Tibial artery (tissue), 4 donors: ENCODE measurements at regions not wholly inside any gene's neighbourhood (a gene's known extent, or its start where the extent isn't known, plus 50 kb on each side); places are given as distances from the start of the nearest gene placed in this dataset.

Experiments used
- DNase-seq, 2 donors: peaks; one replicate each; pipeline ENCODE4 v3.0.0-alpha.2; 2019
- H3K27ac ChIP-seq, 2 donors: fragments of 200-600 bp; sonication (generic) in 1 of 2; 1 replicate in 1 of 2; 2 replicates in 1 of 2; pipeline ENCODE4 v1.5.1; 2018 to 2019; ENCODE audit warnings: mild to moderate bottlenecking in 1 of 2
- H3K27me3 ChIP-seq, 2 donors: fragments of 200-600 bp; sonication (generic) in 1 of 2; one replicate each; pipeline versions ENCODE4 v1.5.1 to v1.6.0; 2016 to 2019
- H3K36me3 ChIP-seq, 3 donors: fragments of 200-600 bp; sonication (generic) in 2 of 3; one replicate each; pipeline ENCODE4 v1.5.1; 2016 to 2019; ENCODE audit warnings: mild to moderate bottlenecking in 2 of 3
- H3K4me1 ChIP-seq, 4 donors: fragments of 200-600 bp; sonication (generic) in 2 of 4; 1 replicate in 3 of 4; 2 replicates in 1 of 4; pipeline ENCODE4 v1.5.1; 2016 to 2019
- H3K4me3 ChIP-seq, 2 donors: fragments of 200-600 bp; sonication (generic) in 1 of 2; 1 replicate in 1 of 2; 2 replicates in 1 of 2; pipeline ENCODE4 v1.5.1; 2018 to 2019; ENCODE audit warnings: mild to moderate bottlenecking in 2 of 2
- H3K9me3 ChIP-seq, 3 donors: fragments of 200-600 bp; sonication (generic) in 1 of 3; one replicate each; pipeline ENCODE4 v1.5.1; 2016 to 2019
- intact Hi-C: fragments of 100-400 bp; cut with DNase I; formaldehyde crosslinking; loops from one replicate; pipeline ENCODE4 v1.15.0; 2023; ENCODE audit warnings: low total_unique reads
- TF ChIP-seq, protein P1 (sequence below), 2 experiments: fragments of 200-600 bp in 1 of 2; fragments of 450-650 bp in 1 of 2; IDR thresholded peaks; one replicate each; pipeline ENCODE4 v1.5.1; 2017 to 2019; ENCODE audit warnings: antibody characterized with exemption in 2 of 2, mild to moderate bottlenecking in 1 of 2, moderate library complexity in 1 of 2

DNA sequence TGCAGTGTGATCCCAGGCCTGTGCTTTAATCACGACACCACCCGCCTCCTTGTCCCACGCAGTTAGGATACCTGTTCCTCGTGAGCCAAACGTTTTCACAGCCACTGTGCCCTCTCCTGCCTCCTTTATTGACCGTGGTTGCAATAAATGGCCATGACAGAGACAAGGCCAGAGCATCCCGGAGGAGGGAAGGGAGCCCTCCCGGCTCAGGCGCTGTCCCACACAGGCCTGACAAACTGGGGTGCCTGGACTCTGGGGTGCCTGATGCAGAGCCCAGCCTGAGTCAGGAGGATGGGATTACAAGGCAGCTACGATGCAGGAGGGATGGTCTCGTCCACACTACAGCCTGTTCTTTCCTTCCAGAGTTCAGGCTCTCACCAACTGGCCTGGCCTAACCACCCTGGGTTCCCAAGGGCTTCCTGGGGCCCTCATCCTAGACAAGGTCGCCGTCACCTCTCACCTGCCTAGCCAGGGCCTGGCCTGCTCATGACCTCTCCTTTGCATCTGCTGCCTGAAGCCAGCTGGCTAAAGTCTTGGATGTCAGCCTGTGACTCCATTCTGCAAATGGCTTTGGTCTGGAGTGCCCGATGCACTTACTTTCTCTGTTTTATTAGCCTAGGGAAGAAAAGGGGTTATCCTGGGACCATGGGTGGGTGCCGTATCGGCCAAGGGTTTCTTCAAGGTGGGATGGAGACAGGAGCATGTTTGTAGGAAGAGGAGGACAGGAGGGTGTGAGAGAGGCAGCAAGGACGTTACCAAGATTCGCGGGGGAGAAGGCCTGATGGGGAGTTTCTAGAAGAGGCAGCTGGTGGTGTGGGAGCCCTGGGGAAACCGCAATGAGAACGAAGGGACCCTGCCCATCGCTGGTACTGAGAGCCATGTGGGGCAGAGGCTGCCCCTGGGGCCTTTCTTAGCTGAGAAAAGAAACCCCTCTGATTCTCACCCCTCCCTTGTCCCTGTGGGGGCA is 234.3 kb upstream of the TNRC6C start:
- no peak overlapping the region for H3K27ac ChIP-seq
- H3K4me1 ChIP-seq: peaks cover 0 to 26% (median 15%) of the 10 kb centered on the region in 4 donors
- no peaks in the 10 kb centered on the region for H3K27me3 ChIP-seq
- TF ChIP-seq, protein P1, sequence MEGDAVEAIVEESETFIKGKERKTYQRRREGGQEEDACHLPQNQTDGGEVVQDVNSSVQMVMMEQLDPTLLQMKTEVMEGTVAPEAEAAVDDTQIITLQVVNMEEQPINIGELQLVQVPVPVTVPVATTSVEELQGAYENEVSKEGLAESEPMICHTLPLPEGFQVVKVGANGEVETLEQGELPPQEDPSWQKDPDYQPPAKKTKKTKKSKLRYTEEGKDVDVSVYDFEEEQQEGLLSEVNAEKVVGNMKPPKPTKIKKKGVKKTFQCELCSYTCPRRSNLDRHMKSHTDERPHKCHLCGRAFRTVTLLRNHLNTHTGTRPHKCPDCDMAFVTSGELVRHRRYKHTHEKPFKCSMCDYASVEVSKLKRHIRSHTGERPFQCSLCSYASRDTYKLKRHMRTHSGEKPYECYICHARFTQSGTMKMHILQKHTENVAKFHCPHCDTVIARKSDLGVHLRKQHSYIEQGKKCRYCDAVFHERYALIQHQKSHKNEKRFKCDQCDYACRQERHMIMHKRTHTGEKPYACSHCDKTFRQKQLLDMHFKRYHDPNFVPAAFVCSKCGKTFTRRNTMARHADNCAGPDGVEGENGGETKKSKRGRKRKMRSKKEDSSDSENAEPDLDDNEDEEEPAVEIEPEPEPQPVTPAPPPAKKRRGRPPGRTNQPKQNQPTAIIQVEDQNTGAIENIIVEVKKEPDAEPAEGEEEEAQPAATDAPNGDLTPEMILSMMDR (IDR thresholded peaks at IDR 0.05): no peak
- no peaks in the 10 kb centered on the region for H3K36me3 ChIP-seq
- no peak for DNase-seq
- no peaks in the 10 kb centered on the region for H3K9me3 ChIP-seq
- intact Hi-C loops: no loop called here
- H3K4me3 ChIP-seq: no peak overlapping the region

DNA sequence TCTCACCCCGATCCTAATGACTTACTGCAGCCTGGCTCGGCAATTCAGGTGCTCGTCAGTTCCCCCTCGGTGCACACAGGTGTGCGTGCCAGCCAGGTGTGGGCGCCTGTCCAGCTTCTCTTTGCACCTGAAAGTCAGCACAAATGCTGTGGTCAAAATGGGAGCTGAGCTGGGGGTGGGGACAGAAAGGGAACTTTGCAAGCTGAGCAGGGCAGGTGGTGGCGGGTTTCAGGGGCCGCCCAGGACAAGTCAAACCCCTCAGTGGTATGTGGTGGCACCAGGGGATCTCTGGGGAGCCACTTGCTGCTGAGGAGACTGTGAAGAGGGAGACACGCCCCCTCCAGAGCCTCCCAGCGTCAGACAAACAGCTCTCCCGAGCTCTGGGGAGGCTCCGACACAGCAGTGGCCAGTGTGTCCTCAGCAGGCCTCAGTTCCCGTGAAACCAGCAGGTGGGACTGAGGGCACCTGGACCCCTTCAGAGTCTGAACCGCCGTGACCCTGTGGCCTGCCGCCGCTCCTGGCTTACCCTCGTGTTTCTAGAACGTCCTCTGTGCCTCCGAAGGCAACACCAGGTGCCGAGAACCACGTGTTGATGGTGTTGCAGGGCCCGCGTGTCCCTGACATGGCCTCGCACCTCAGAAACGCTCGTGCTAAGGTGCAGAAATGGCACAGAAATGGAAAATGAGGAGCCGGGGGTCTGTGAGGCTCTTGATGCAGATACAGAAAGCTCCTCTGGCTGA is 233.5 kb upstream of the TNRC6C start:
- intact Hi-C loops: no loop called here
- DNase-seq: no peak

GRCh38 chr17:77725846-77726245 is 232.7 kb upstream of the TNRC6C start:
- TF ChIP-seq, protein P1 (IDR thresholded peaks at IDR 0.05): no peak
- Histone ChIP-seq H3K36me3 (no peaks in the 10 kb centered on the region), H3K27ac (no peak overlapping the region), H3K4me3 (no peak overlapping the region), H3K9me3 (no peaks in the 10 kb centered on the region), H3K27me3 (no peaks in the 10 kb centered on the region), H3K4me1 (peaks cover 0 to 30% (median 15%) of the 10 kb centered on the region in 4 donors)
- intact Hi-C loops: no loop called here
- no peak for DNase-seq

More for the DNA sequence above, 233.5 kb upstream of the TNRC6C start:
- no peaks in the 10 kb centered on the region for H3K27me3 ChIP-seq
- TF ChIP-seq, protein P1 (IDR thresholded peaks at IDR 0.05): no peak
- no peaks in the 10 kb centered on the region for H3K9me3 ChIP-seq
- no peaks in the 10 kb centered on the region for H3K36me3 ChIP-seq
- H3K27ac ChIP-seq: no peak overlapping the region
- H3K4me3 ChIP-seq: no peak overlapping the region
- peaks cover 0 to 30% (median 15%) of the 10 kb centered on the region in 4 donors for H3K4me1 ChIP-seq

GRCh38 chr17:77726549-77727006 is 231.9 kb upstream of the TNRC6C start:
- intact Hi-C loops: no loop called here
- H3K27me3 ChIP-seq: no peaks in the 10 kb centered on the region
- TF ChIP-seq, protein P1 (IDR thresholded peaks at IDR 0.05): no peak
- DNase-seq: no peak
- no peak overlapping the region for H3K4me3 ChIP-seq
- H3K27ac ChIP-seq: peak overlapping the region; percentile 55 to 69
- peaks cover 0 to 30% (median 15%) of the 10 kb centered on the region in 4 donors for H3K4me1 ChIP-seq
- H3K9me3 ChIP-seq: no peaks in the 10 kb centered on the region
- no peaks in the 10 kb centered on the region for H3K36me3 ChIP-seq

- Histone ChIP-seq H3K27me3 (no peaks in the 10 kb centered on the region), H3K4me3 (no peak overlapping the region), H3K9me3 (no peaks in the 10 kb centered on the region), H3K4me1 (peaks cover 0 to 30% (median 15%) of the 10 kb centered on the region in 4 donors), H3K27ac (peak overlapping the region; percentile 55 to 69), H3K36me3 (no peaks in the 10 kb centered on the region)
- intact Hi-C loops: no loop called here
- no peak for DNase-seq
- TF ChIP-seq, protein P1 (IDR thresholded peaks at IDR 0.05): no peak
Observed at GRCh38 chr17:77727037-77727615, 231.4 kb upstream of the TNRC6C start.
